ENCODE measurements at regions not wholly inside any gene's neighbourhood (a gene's known extent, or its start where the extent isn't known, plus 50 kb on each side); places are given as distances from the start of the nearest gene placed in this dataset.

GRCh38 chr11:134638796-134639430 lies 226.9 kb upstream of the B3GAT1 start:
- in situ Hi-C loops (cut with HindIII; ENCODE audit: low sequenced_read_pairs), result no loop called here
- DNase-seq (ENCODE audit: low spot score), result no peak

DNA sequence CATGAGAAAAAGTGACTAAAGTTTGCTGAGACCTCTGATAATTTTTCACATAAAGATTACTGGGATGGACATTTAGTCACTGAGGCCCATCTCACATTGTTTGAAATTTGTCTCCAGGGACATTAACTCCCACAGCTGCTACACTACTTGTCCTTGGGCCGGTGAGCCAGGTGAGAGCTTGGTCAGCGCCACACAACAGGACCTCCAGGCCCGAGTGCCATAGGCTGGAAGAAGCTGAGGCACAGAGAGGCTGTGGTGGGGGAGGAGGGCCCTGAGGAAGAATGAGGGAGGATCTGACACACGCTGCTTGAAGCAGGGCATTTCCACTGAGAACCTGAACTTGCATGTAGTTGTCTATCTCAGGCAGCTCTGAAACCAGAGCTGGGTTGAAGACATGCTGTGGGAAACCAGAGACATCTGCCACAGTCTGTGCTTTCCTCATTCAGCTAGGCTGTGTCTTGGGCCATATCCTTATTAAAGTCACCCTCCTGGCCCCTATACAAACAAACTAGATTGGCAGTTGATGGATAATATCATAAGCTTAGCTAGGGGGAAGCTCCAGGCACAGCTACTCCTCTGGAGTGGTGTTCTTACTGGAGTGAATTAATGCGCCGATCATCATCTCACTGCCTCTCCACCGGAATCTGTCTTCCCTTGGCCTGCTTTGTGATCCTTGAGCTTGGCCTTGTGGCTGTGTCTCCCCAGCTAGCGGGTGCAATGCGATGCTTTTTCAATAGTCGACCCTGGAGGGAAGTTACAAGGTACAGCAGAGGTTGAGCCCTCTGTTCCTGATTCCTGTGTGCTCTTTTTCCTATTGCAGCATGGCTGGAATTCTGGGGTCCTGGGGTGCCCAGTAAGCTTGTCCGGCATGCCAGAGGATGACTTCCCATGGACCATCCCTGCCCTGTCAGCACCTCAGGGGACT lies 225.3 kb upstream of the B3GAT1 start:
- in situ Hi-C loops (cut with HindIII; ENCODE audit: low sequenced_read_pairs), result no loop called here
- DNase-seq (ENCODE audit: low spot score), result no peak

DNA sequence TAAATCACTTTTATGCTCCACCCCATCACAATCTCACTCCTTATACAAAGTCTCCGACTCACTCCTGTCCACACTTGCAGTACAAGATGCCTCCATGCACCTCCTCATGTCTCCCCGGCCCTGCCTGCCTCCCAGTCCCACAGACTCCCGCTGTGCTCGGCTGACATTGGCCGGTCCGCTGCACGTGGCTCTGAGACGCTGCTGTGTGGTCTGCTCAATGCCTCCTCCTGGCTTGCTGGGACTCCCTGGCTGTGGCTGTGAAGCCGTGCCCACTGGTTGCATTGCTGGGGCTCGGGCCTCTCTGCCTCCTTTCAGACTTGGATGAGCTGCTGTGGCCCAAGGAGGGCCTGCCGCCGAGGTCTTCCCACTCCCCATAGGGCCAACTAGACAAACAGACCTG lies 224.0 kb upstream of the B3GAT1 start:
- in situ Hi-C loops (cut with HindIII; ENCODE audit: low sequenced_read_pairs), result no loop called here
- DNase-seq (ENCODE audit: low spot score), result no peak

DNA sequence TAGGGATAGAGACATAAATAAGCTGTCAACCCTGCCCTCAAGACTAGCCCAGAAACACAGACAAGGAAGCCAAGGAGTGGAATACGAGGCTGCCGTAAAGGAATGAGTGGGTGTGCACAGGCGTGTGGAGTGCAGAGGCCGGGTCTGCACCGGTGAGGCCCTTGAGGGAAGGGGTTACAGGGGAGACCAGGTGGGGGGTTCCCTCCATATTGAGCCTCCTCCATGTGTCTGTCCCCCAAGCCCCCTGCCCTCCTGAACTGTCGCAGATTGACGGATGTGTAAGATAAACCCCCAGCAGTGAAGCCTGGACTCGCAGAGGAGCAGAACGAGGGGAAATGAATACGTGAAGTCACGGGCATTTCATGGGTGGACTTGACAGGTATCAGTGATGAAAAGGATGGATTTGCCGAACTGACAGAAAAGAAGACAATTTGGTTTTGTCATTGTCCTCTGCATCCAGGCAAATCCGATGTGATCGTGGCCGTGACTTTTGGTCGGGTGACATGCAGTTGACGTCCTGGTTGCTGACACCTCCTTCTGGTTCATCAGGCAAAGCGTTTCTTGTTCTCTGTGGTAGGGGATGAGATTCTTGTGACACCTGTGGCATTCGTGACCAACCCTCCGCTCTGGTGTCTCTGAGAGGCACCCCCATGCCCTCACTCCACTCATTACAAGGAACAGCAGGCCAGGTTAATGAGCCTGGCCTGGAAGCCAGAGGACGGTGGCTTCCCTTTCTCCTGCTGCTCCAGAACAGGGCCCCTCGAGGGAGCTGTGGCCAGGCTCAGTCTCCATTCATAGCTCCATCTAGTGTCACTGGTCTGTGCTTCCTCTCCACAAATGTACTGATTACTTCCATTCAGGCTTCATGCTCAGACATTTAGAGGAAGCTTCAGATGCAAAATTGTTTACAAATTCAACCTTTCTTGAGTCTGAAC lies 223.1 kb upstream of the B3GAT1 start:
- DNase-seq (ENCODE audit: low spot score), result peak; percentile 3
- in situ Hi-C loops (cut with HindIII; ENCODE audit: low sequenced_read_pairs), result no loop called here

DNA sequence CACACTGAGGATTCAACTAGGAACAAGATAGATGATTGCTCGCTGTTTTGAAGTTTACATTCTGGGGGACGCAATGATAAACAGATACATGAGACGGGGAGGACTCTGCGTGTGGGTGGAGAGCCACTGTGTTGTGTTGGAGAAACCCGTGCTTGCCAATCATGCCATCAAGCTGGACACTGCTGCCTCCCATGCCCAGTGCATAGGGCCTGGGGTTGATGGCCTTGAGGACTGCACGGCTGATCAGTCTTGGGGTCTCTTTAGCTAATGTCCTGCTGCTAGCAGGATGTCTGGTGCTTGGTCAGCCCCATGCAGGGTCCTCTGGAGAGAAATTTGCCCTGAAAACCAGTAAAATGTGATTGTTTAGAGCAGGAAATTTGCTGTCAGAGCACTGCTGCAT lies 221.2 kb upstream of the B3GAT1 start:
- in situ Hi-C loops (cut with HindIII; ENCODE audit: low sequenced_read_pairs), result no loop called here
- DNase-seq (ENCODE audit: low spot score), result no peak

- in situ Hi-C loops (cut with HindIII; ENCODE audit: low sequenced_read_pairs), result no loop called here
- DNase-seq (ENCODE audit: low spot score), result no peak
These were observed 220.5 kb upstream of the B3GAT1 start for GRCh38 chr11:134632347-134633119.

GRCh38 chr11:134630861-134631260 lies 218.8 kb upstream of the B3GAT1 start:
- in situ Hi-C loops (cut with HindIII; ENCODE audit: low sequenced_read_pairs), result no loop called here
- DNase-seq (ENCODE audit: low spot score), result no peak

- in situ Hi-C loops (cut with HindIII; ENCODE audit: low sequenced_read_pairs), result no loop called here
- DNase-seq (ENCODE audit: low spot score), result no peak
These were observed 216.4 kb upstream of the B3GAT1 start for GRCh38 chr11:134628426-134628825.

- DNase-seq (ENCODE audit: low spot score), result no peak
- in situ Hi-C loops (cut with HindIII; ENCODE audit: low sequenced_read_pairs), result no loop called here
These were observed 214.0 kb upstream of the B3GAT1 start for GRCh38 chr11:134626032-134626431.

GRCh38 chr11:134625631-134626030 lies 213.6 kb upstream of the B3GAT1 start:
- DNase-seq (ENCODE audit: low spot score), result no peak
- in situ Hi-C loops (cut with HindIII; ENCODE audit: low sequenced_read_pairs), result no loop called here

DNA sequence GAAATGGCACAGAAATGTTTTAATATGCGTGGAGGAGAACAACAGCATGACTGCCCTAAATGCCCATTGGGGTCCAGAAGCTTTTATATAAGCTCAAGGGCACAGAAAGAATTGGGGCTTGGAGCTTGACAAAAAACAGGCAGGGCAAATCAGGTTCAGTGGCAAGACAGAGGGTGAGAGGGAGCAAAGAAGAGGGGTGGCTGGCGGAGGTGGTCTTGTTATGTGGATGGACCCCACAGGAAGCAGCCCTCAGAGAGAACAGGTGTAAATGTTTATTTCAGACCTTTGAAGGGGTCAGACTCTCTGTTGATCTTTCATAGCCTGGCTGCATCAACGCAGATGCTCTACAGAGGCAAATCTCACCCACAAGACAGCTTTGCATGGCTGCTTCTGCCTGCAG lies 213.1 kb upstream of the B3GAT1 start:
- no peak for DNase-seq (ENCODE audit: low spot score)
- in situ Hi-C loops (cut with HindIII; ENCODE audit: low sequenced_read_pairs), result no loop called here

GRCh38 chr11:134624166-134624920 lies 212.3 kb upstream of the B3GAT1 start:
- in situ Hi-C loops (cut with HindIII; ENCODE audit: low sequenced_read_pairs), result no loop called here
- DNase-seq (ENCODE audit: low spot score), result no peak

DNA sequence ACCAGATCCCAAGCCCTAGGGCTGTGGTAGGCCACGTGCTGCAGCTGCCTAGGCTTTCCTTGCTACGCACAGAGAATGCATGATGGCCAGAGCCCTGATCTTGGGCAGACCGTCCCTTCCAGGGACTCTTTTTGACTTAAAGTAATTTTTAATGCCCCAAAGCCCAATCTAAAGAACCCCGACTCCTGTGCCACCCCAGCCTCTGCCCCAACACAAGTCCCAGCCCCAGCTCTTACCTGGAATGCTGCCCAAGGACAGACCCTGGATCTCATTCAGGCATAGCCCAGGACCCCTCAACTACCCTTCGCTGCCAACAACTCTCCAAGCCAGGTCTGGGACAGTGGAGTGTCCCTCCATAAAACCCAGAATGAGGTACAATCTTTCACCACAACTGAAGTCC lies 211.7 kb upstream of the B3GAT1 start:
- in situ Hi-C loops (cut with HindIII; ENCODE audit: low sequenced_read_pairs), result no loop called here
- DNase-seq (ENCODE audit: low spot score), result no peak

- in situ Hi-C loops (cut with HindIII; ENCODE audit: low sequenced_read_pairs), result no loop called here
- no peak for DNase-seq (ENCODE audit: low spot score)
These were observed 210.4 kb upstream of the B3GAT1 start for GRCh38 chr11:134622458-134622857.

GRCh38 chr11:134617360-134617759 lies 205.3 kb upstream of the B3GAT1 start:
- in situ Hi-C loops (cut with HindIII; ENCODE audit: low sequenced_read_pairs), result no loop called here
- no peak for DNase-seq (ENCODE audit: low spot score)

- in situ Hi-C loops (cut with HindIII; ENCODE audit: low sequenced_read_pairs), result no loop called here
- no peak for DNase-seq (ENCODE audit: low spot score)
These were observed 204.0 kb upstream of the B3GAT1 start for GRCh38 chr11:134616038-134616437.

GRCh38 chr11:134615041-134615615 lies 203.1 kb upstream of the B3GAT1 start:
- no peak for DNase-seq (ENCODE audit: low spot score)
- in situ Hi-C loops (cut with HindIII; ENCODE audit: low sequenced_read_pairs), result no loop called here

- in situ Hi-C loops (cut with HindIII; ENCODE audit: low sequenced_read_pairs), result no loop called here
- no peak for DNase-seq (ENCODE audit: low spot score)
These were observed 202.1 kb upstream of the B3GAT1 start for GRCh38 chr11:134614141-134614540.
